ENCODE measurements at regions not wholly inside any gene's neighbourhood (a gene's known extent, or its start where the extent isn't known, plus 50 kb on each side); places are given as distances from the start of the nearest gene placed in this dataset.

- FAIRE-seq = no peak
Observed at GRCh38 chr16:73202161-73202729, 154.3 kb upstream of the ZFHX3 start.

DNA sequence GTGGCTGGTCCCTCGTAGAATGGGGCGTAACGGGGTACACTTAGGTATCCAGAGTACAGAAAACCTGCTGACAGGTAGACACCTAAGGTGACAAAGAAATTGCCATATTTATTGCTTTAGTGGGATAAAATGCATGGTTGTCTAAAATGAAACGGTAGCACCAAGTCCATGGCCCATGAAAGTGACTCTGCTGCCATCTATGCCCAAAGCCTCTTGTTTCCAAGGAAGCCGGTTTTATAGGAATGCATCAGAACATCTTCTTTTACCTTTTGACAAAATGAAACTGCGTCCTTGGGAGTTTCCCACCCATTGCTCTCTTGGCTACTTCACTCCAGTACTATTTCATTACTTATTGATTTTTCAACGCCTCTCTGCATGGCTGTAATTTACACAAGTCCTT is 151.3 kb upstream of the ZFHX3 start:
- FAIRE-seq = no peak

GRCh38 chr16:73198481-73198880 is 150.6 kb upstream of the ZFHX3 start:
- no peak for FAIRE-seq

GRCh38 chr16:73197598-73197997 is 149.7 kb upstream of the ZFHX3 start:
- FAIRE-seq = no peak

GRCh38 chr16:73196670-73197069 is 148.7 kb upstream of the ZFHX3 start:
- FAIRE-seq = no peak

DNA sequence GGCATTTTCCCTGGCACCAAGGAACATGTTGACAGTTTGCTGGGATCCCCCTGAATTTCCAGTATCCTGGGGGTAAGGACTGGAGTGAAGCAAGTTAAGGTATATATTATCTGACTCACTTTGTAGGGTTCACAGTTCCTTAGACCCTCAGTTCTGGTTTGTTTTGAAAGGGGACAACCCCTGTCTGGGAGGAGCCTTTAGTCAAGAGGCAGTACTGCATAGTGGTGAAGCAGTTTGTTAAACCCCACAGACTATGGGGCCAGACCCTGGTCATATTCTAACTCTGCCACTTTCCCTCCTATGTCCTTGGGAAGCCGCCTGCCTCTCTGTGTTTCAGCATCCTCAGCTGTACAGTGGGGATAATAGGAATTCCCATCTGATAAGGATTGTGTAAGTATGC is 145.5 kb upstream of the ZFHX3 start:
- FAIRE-seq = no peak

DNA sequence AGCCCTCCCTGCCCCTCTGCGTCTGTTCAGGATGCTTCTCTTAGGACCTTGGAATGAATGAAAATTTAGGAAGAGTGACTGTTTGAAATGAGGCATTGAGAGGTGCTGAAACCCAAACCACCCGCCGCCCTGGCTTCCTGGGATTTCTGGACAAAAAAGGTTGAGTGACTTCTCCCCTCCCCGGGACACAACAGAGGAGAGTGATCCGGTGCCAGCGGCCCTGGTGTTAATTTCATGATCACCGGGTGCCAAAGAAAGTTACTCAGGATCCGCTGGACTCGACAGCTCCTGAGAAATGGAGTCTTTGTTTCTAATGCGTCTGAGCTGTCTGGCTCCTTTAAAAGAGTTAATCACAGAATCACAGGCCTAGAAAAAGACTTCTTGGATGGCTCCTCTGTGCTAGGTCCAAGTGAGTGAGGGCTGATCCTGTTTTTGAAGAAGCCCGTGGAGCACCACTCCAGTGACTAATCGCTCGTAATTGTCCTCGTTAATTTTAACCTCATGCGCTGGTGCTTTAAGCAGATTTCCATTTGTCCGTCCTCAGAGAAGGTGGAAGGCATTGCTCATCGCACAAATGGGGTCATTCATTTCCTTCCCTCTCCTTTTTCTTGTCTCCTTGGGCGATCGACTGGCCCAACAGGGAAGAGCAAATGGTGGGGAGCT is 144.4 kb upstream of the ZFHX3 start:
- no peak for FAIRE-seq

DNA sequence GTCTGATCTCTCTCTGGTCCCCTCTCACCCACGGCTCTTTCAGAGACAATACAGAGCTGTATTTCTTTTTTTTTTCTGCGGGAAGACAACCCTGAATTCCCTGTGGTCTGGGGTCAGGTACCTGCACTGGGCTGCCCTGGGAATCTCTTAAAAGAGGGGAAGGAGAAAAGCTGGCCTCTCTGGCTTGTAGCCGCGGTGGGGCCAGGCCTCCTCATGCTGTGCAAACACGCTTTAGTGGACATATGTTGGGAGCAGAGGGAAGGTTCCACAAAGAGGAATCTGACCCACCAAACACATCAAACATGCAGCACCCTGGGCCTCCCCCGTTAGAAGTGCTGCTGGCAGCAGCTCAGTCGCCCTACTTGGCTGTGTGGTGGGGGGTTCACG is 143.7 kb upstream of the ZFHX3 start:
- FAIRE-seq = no peak

DNA sequence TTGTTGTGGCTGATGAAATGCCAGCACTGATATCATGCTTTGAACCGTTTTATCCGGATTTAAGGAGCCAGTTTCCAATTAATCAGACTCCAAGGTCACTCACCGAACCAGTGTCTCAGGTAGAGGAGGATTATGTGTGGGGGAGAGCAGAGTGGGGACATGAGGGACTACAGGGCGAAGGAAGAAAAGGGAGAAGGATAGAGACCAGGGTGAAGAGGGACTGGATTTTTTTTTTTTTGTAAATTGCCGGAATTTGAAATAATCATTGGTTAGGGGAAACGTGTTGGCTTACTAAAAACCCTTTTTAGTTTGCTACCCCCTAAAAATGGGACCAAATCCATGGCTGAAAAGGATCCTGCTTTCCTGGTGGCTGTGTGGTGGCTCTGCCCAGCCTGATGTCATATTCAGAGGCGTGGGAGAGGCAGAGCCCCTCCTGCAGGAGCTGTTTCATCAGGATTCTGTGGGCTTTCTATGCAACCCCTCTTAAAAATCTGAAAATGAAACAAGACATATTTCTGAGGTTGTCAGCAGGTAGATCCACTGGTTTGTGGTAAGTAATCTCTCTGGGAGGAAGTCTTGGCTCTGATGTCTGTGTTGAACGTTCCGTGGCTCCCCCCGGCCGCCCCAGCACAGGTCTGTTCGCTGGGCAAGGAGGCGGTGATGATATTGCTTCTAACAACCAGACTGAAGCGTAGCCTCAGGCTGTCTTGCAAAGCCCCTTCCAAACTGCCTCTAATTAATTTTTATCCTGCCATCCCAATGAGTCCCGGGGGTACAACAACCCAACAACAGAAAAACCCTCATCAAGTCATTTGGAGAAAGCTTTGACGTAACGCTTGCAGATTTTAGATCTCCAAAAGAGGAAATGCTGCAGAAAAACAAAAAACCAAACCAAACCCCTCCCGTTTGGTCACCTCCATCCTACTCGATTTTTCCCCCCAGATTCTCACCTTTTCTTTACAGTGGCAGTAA is 143.0 kb upstream of the ZFHX3 start:
- no peak for FAIRE-seq

DNA sequence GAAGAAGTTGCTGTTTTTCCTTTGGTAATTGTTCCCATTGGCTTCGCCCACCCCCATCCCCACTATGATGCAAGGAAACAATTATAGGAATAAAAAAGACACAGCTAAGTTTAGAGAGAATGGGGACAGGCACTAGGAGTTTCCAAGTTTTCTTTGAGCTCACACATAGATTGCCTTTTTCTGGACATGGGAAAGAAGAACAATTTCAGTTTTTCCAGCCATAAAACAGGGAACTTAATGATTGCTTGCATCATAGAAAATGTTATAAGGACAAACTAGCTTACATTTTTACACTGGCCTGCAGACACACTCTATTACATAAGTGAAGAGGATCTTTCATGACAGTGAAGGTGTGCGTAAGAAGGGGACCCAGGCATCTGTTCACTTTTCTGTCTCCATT is 142.3 kb upstream of the ZFHX3 start:
- FAIRE-seq = no peak

DNA sequence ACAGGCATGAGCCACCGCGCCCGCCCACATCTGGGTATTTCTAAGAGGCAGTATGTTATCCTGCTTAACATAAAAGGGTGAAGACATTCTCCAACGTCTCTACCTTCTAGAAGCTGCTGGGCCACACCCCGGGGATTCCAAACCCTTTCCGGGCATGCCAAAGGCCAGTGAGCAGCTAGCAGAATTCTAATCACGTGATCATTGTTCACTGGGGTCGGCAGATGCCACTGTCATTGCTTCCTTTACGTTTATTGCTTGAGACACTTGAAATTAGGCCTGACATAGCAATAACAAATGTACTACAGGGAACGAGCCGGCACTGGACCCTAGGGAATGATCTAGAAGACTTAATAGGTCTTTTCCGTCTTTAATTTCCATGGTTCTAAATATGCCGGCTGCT is 141.2 kb upstream of the ZFHX3 start:
- FAIRE-seq = no peak

DNA sequence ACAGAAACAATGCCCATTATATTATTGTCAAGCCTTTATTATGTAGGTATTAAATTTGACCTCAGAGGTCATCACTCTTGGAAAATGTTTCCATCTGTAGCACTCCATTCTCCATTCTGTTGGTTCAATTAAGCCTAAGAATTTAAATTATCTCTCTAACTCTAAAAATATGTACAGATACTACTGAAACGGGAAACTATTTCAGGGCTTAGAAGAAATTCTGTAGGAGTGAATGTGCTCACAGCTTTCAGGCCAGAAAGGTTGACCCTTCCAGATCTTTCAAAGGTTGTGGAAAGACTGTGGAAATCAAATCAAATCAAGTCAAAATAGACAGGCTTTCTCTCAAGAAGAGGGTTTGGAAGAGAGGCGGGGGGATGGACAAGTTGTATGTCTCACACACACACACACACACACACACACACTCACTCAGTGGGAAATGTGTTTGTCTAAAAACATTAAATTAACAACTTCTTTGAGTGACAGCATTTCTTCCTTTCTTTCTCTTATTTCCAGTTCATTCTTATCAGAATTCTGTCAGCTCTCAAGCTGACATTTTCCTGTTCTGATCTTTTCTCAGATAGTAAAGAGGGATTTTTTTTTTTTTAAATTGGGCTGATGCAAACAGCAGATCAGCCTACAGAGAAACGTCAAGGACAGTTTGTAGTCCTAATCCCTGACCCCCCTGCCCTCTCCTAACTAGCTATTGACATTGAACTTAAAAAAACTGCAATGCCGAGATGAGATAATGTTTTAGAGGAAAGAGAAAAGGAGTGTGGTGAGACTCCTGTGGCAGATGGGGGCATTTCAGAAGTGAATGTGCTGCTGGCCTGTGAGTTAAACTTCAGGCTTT is 139.0 kb upstream of the ZFHX3 start:
- FAIRE-seq = no peak

GRCh38 chr16:73185737-73186136 is 137.8 kb upstream of the ZFHX3 start:
- FAIRE-seq = no peak

- no peak for FAIRE-seq
Observed at GRCh38 chr16:73183611-73184092, 135.7 kb upstream of the ZFHX3 start.

DNA sequence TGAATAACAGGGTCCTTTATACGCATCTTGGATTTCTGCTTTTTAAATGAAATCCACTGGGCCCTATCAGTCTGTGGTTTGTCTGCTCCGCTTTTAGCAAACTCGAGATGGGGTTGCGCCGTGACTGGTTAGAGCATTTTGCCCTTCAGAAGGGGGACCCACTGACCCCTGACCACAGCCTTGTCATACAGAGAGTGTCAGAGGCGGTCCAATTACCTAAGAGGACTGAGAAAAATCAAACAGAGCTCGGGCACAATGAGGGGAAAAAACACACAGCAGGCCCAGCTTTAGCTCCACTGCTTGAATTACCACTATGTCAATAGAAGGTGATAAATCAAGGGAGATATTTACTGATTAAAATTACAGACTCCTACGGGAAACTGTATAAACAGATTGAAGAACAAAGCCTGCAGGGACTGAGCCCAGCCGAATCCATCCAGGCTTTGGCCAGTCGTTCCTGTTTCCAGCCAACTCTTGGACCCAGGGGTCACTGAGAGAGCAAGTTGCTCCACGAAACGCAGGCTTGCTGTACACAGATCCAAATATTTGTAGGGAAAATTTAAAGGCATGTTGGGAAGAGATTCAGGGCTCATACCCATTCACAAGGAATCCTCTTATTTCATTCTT is 131.9 kb upstream of the ZFHX3 start:
- no peak for FAIRE-seq

DNA sequence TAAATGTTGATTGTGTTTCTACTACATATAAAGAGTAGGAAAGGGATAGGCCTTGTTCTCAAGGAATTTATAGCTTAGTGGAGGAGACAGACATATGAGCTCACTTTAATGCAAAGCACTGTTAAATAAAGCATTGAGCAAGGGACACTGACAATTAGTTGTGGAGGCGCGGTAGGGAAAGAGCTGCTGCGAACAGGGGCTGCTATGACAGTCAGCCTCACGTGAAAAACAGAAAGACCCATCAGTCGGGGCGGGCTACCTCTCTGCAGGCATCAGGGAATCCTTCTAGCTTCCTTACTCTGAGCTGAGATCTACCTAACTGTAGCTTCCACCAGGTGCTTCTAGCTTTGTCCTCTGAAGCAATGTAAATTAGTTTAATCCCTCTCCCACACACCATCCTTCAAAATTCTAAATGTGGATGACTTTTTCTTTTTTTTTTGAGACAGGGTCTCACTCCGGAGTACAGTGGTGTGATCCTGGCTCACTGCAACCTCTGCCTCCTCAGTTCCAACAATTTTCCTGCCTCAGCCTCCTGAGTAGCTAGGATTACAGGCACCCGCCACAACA is 129.9 kb upstream of the ZFHX3 start:
- no peak for FAIRE-seq

DNA sequence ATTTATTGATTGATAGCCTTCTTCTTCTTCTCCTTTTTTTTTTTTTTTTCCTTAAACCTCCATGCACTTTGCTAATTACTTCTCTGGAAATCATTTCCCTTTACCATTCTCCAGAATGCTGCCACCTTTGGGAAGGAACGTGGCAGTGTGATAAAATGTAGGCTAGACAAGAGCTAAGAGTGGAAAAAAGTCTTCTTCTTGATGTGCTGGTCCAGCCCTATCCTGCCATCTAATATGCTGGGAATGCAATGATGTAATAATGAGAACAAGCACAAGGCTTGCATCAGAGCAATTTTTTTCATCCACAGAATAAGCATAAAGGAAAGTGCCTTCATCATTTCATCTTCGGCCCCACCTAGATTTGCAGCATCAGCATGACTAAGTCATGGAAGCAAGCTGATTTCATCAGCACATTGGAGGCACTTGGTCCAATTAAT is 128.7 kb upstream of the ZFHX3 start:
- no peak for FAIRE-seq

DNA sequence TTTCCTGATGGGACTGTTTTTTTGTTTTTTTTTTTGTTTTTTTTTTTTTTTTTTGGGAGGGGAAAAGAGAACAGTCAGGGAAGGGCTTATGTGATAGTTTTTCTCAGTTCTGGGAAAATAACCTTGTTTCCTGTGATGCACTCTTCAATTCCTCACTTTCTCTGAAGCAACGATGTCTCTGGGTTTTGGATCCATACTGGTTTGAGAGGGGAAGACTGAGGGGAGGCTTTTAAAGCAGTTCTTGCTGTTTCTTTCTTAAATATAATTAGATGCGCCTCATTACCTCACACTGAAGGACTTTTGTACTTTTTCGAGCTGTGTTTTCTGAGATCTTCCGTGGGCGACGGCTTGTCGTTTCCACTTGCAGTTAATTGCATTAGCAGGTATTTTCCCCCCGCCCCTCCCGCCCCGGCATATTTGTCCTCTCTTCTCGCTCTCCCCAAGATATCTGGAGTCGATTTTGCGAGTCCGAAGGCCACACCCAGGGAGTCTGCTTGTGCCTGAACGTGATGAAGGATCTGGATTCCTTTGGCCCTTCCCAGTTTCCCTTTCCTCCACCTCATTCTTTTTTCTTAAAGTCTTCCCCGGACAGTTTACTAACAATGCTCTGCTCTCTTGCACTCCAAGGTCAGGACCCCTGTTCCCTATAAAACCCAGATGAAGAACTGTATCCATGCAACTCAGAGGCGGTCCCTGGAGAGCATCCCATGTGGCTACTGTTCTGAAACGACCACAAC is 125.2 kb upstream of the ZFHX3 start:
- FAIRE-seq = no peak

DNA sequence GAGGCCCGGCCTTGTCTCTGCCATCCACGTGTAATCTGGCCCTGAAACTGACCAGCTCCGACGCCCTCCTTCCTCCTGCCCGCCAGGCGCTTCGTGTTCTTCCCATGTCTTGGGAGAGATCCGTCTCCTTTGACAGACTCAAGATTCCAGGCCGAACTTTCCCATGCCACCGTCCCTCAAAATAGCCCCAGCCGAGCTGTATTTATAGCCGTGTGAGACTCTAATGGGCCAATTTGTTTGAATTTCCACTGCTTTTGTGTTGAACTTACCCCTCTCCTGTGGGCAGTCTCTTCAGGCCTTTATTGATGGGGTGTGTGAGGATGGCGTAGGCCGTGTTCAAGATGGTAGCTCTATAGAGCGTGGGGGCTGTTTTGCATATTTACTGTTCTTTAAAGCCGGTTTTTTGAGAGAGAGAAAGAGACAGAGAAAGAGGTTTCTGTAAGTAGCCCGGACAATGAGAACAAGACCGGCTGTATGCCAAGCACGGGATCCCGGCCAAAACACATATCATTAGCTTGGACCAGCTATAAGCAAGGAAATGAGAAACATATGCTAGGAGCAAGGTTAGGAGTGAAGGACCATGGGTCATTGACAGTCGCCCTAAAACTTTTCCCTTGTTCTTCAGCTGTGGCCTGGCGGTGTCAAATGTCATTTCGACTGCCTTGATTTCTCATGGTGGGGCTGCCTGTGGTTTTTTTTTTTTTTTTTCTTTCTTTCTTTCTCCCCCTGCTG is 124.5 kb upstream of the ZFHX3 start:
- FAIRE-seq = no peak

- no peak for FAIRE-seq
Observed at GRCh38 chr16:73171901-73172240, 123.9 kb upstream of the ZFHX3 start.

DNA sequence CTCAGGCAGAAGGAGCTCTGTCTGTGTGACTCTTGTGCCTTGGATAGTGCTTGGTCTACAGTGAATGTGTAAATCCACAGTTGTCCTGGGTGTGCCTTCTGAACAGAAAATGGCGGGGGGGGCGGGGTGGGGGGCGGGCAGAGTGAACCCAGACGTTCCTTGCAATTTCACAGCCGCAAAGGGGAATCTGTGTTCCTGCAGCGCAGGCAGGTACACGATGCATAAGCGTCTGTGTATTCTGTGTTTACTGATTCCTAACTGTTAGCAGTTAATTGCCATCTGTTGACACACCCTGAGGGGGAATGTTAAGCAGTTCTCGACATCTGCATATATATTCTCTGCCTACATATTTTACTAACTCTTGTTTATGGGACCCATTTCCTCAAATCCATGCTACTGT is 123.5 kb upstream of the ZFHX3 start:
- no peak for FAIRE-seq

Data from G401.6 (cell line).